Activated T-helper 9 cell treated with anti-CD3 and anti-CD28 coated beads, Interleukin-2, amount 50 U/mL, for 16 hours (primary cell): ENCODE measurements at regions not wholly inside any gene's neighbourhood (a gene's known extent, or its start where the extent isn't known, plus 50 kb on each side); places are given as distances from the start of the nearest gene placed in this dataset.
"Not testable (repeated sequence)": the region's sequence is repeated elsewhere in the genome, so short reads cannot be mapped to it uniquely, and the experiment has no call there.

Experiments
- DNase-seq: peaks from one replicate; pipeline ENCODE4 v3.0.0-alpha.2; 2020; ENCODE audit warnings: low read depth

- DNase-seq = no peak
Measured at GRCh38 chr9:96131825-96132224, 170.2 kb downstream of the HSD17B3 start.

- no peak for DNase-seq
Measured at GRCh38 chr9:96130970-96131369, 171.0 kb downstream of the HSD17B3 start.

GRCh38 chr9:96129747-96130146 is 172.2 kb downstream of the HSD17B3 start:
- no peak for DNase-seq

- no peak for DNase-seq
Measured at GRCh38 chr9:96128880-96129279, 173.1 kb downstream of the HSD17B3 start.

- DNase-seq = no peak
Measured at GRCh38 chr9:96126321-96126881, 175.6 kb downstream of the HSD17B3 start.

- no peak for DNase-seq
Measured at GRCh38 chr9:96125624-96126023, 176.4 kb downstream of the HSD17B3 start.

GRCh38 chr9:96122751-96123150 is 179.2 kb downstream of the HSD17B3 start:
- DNase-seq = no peak

- DNase-seq = no peak
Measured at GRCh38 chr9:96122282-96122681, 179.7 kb downstream of the HSD17B3 start.

- DNase-seq = no peak
Measured at GRCh38 chr9:96121136-96121535, 180.8 kb downstream of the HSD17B3 start.

GRCh38 chr9:96117398-96118080 is 184.4 kb downstream of the HSD17B3 start:
- no peak for DNase-seq

GRCh38 chr9:96116275-96117064 is 185.5 kb downstream of the HSD17B3 start:
- no peak for DNase-seq

- no peak for DNase-seq
Measured at GRCh38 chr9:96115836-96116235, 186.1 kb downstream of the HSD17B3 start.

- DNase-seq = no peak
Measured at GRCh38 chr9:96113032-96113431, 188.9 kb downstream of the HSD17B3 start.

- DNase-seq = no peak
Measured at GRCh38 chr9:96109680-96110351, 192.2 kb downstream of the HSD17B3 start.

GRCh38 chr9:96108691-96109380 is 193.1 kb downstream of the HSD17B3 start:
- DNase-seq = no peak

GRCh38 chr9:96107436-96107835 is 194.5 kb downstream of the HSD17B3 start:
- DNase-seq = no peak

- no peak for DNase-seq
Measured at GRCh38 chr9:96100385-96101300, 201.3 kb downstream of the HSD17B3 start.

- not testable (repeated sequence) for DNase-seq
Measured at GRCh38 chr9:96090630-96091029, 211.3 kb downstream of the HSD17B3 start.

- DNase-seq = no peak
Measured at GRCh38 chr9:96089452-96090085, 212.4 kb downstream of the HSD17B3 start.

GRCh38 chr9:96088510-96088909 is 213.0 kb downstream of the ERCC6L2 start:
- DNase-seq = no peak
